ENCODE measurements at regions not wholly inside any gene's neighbourhood (a gene's known extent, or its start where the extent isn't known, plus 50 kb on each side); places are given as distances from the start of the nearest gene placed in this dataset.

GRCh38 chr22:48651036-48651890, 1176.4 kb downstream of the BRD1 start:
- TF ChIP-seq CTCF (IDR thresholded peaks at IDR 0.05) (no peak), POLR2A (IDR thresholded peaks at IDR 0.05) (no peak)

All from heart left ventricle (tissue), 13 donors.